Memory B cell (primary cell): ENCODE measurements at regions not wholly inside any gene's neighbourhood (a gene's known extent, or its start where the extent isn't known, plus 50 kb on each side); places are given as distances from the start of the nearest gene placed in this dataset.

ENCODE experiments used
- ATAC-seq: fragments of 150-1000 bp; cut with Tn5 transposase; 2 replicates; pipeline ENCODE4 v1.10.0; 2021; ENCODE audit warnings: low read depth, mild to moderate bottlenecking, moderate library complexity
- DNase-seq, 2 donors: peaks; one replicate each; pipeline ENCODE4 v3.0.0; 2022; ENCODE audit warnings: low spot score in 2 of 2
- H3K27ac Mint-ChIP-seq: one replicate; pipeline ENCODE4 v1.8.0; 2022; ENCODE audit warnings: mild to moderate bottlenecking, moderate library complexity, mixed read lengths
- H3K27me3 Mint-ChIP-seq: one replicate; pipeline ENCODE4 v1.8.0; 2022; ENCODE audit warnings: mixed read lengths
- H3K36me3 Mint-ChIP-seq: one replicate; pipeline ENCODE4 v1.8.0; 2022; ENCODE audit warnings: mild to moderate bottlenecking, mixed read lengths
- H3K4me1 Mint-ChIP-seq: one replicate; pipeline ENCODE4 v1.8.0; 2022; ENCODE audit warnings: mixed read lengths
- H3K4me3 Mint-ChIP-seq: one replicate; pipeline ENCODE4 v1.8.0; 2022; ENCODE audit warnings: mild to moderate bottlenecking, moderate library complexity, mixed read lengths
- H3K9me3 Mint-ChIP-seq: one replicate; pipeline ENCODE4 v1.8.0; 2022; ENCODE audit warnings: mixed read lengths

DNA sequence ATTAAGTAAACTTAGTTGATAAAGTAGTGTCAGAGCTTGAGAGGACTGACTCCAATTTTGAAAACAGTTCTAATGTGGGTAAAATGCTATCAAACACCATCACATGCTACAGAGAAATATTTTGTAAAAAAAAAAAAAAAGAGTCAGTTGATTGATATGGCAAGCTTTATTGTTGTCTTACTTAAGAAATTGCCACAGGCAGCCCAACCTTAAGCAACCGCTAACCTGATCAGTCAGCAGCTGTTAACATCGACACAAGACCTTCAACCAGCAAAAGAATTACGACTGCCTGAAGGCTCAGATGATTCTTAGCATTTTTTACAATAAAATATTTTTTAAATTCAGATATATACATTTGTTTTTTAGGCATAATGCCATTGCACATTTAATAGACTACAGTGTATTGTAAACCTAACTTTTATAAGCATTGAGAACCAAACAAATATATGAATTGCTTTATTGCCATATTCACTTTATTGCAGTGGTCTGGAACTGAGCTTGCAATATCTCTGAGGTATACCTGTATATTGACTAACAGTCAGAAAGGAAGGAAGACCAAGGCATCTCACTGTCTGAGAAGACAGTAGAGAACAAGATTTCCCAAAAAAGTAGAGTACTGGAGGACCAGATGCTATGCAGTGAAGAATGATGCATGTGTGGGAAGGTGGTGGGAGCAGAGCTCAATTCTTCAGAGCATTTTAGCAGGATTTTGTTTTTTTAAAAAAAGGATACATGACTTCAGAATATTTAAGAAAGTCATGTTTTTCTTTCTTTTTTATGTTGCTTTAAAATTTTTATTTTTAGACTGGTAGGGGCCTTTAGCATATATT lies 973.8 kb upstream of the GYPC start:
- no peak overlapping the region for H3K4me3 Mint-ChIP-seq
- H3K27ac Mint-ChIP-seq, result no peak overlapping the region
- no peaks in the 10 kb centered on the region for H3K27me3 Mint-ChIP-seq
- H3K4me1 Mint-ChIP-seq, result no peaks in the 10 kb centered on the region
- ATAC-seq (no peak), DNase-seq (no peak)
- H3K9me3 Mint-ChIP-seq, result peaks cover 1% of the 10 kb centered on the region
- H3K36me3 Mint-ChIP-seq, result no peaks in the 10 kb centered on the region

DNA sequence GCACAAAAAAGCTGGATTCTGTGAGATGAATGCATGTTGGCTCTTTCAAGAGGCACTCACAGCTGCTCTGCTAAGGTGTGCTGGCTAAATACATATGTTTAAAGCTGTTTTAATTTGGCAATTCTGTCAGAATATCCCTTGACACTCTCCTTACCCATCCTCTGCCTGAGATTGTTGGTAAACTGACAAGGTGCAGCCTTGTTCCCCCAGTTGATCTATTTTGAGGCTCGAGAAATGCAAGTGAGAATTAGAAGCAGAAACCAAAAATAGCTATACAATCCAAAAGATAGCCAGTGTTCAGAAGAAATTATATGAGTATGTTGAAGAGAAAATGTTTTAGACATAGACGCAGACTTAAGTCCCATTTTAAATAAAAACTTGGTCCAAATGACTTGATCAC lies 971.7 kb upstream of the GYPC start:
- Mint-ChIP-seq H3K27me3 (no peaks in the 10 kb centered on the region), H3K4me1 (no peaks in the 10 kb centered on the region), H3K4me3 (no peak overlapping the region), H3K36me3 (no peaks in the 10 kb centered on the region), H3K27ac (no peak overlapping the region), H3K9me3 (no peaks in the 10 kb centered on the region)
- ATAC-seq (no peak), DNase-seq (no peak)

DNA sequence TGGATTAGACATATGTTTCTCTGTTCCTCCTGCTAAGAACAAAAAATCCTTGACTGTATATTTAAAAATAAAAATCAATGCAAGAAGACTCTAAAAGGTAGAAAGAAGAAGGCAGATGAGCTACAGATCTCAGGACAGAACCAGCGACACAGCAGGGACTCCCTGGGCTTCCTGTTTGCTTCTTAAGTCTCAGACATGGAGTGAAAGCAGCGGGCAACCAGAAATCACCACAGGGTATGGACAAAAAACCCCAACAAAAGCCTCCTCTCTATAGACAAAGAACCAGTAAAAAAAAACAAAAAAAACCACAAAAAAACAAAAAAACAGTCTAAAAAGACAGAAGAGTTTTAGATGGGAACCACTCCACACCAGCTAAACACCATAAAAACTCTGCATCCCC lies 971.0 kb upstream of the GYPC start:
- Mint-ChIP-seq H3K4me3 (no peak overlapping the region), H3K27me3 (no peaks in the 10 kb centered on the region), H3K36me3 (no peaks in the 10 kb centered on the region), H3K4me1 (no peaks in the 10 kb centered on the region), H3K27ac (no peak overlapping the region), H3K9me3 (no peaks in the 10 kb centered on the region)
- ATAC-seq (no peak), DNase-seq (no peak)

DNA sequence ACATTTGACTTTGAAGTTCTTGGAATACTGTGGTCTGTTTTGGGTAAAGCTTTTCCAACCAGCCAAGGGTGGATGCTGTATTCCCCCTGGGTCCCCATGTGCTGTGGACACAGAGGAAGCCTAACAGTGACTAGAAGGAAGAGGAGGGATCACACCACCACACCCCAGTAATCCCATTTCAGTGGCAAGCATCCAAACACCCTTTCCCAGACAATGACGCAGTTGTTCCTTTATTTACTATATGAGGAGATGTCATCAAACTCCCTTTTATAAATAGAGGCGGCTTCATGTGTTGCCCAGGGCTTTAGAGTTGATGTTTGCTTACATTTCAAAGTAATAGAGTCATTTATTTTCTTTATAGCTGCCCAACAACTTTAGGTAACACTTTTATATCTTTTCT lies 959.4 kb upstream of the GYPC start:
- DNase-seq (no peak), ATAC-seq (no peak)

GRCh38 chr2:125698280-125698679 lies 957.7 kb upstream of the GYPC start:
- Mint-ChIP-seq H3K4me3 (no peak overlapping the region), H3K27me3 (no peaks in the 10 kb centered on the region), H3K4me1 (no peaks in the 10 kb centered on the region), H3K27ac (no peak overlapping the region), H3K9me3 (no peaks in the 10 kb centered on the region), H3K36me3 (no peaks in the 10 kb centered on the region)
- no peak for ATAC-seq
- DNase-seq, result no peak

More for the DNA sequence above, 959.4 kb upstream of the GYPC start:
- Mint-ChIP-seq H3K4me3 (no peak overlapping the region), H3K9me3 (no peaks in the 10 kb centered on the region), H3K27ac (no peak overlapping the region), H3K36me3 (no peaks in the 10 kb centered on the region), H3K27me3 (no peaks in the 10 kb centered on the region), H3K4me1 (no peaks in the 10 kb centered on the region)

- ATAC-seq, result no peak
- H3K27me3 Mint-ChIP-seq, result no peaks in the 10 kb centered on the region
- no peaks in the 10 kb centered on the region for H3K36me3 Mint-ChIP-seq
- no peak overlapping the region for H3K27ac Mint-ChIP-seq
- H3K9me3 Mint-ChIP-seq, result no peaks in the 10 kb centered on the region
- no peak overlapping the region for H3K4me3 Mint-ChIP-seq
- no peaks in the 10 kb centered on the region for H3K4me1 Mint-ChIP-seq
- no peak for DNase-seq
Observed at GRCh38 chr2:125701070-125701469, 954.9 kb upstream of the GYPC start.

DNA sequence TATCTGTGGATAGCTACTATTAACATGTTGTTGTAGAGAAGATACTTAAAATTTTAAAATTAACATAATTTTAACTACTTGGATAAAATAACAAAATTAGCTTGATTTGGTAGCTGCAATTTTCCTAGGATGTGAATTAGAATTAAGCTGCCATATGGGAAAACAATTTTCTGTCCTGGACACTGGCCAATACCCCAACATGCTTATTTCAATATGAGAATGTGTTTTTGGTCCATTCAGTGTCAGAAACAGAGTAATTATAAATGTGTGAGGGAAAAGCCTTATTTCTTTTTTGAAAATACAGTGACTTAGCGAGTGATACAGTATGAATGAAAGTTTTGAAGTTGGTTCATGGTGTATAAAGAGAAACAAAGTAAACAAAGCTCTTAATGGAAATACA lies 948.3 kb upstream of the GYPC start:
- no peak overlapping the region for H3K4me3 Mint-ChIP-seq
- H3K9me3 Mint-ChIP-seq, result peaks cover 4% of the 10 kb centered on the region
- DNase-seq (no peak), ATAC-seq (no peak)
- no peaks in the 10 kb centered on the region for H3K27me3 Mint-ChIP-seq
- H3K36me3 Mint-ChIP-seq, result no peaks in the 10 kb centered on the region
- no peaks in the 10 kb centered on the region for H3K4me1 Mint-ChIP-seq
- H3K27ac Mint-ChIP-seq, result no peak overlapping the region

- Mint-ChIP-seq H3K27ac (no peak overlapping the region), H3K4me1 (no peaks in the 10 kb centered on the region), H3K36me3 (no peaks in the 10 kb centered on the region), H3K4me3 (no peak overlapping the region), H3K9me3 (peaks cover 9% of the 10 kb centered on the region), H3K27me3 (no peaks in the 10 kb centered on the region)
- ATAC-seq (no peak), DNase-seq (no peak)
Observed at GRCh38 chr2:125710561-125710960, 945.4 kb upstream of the GYPC start.

GRCh38 chr2:125711075-125711474 lies 944.9 kb upstream of the GYPC start:
- ATAC-seq (no peak), DNase-seq (no peak)
- peaks cover 9% of the 10 kb centered on the region for H3K9me3 Mint-ChIP-seq
- H3K27me3 Mint-ChIP-seq, result no peaks in the 10 kb centered on the region
- H3K36me3 Mint-ChIP-seq, result no peaks in the 10 kb centered on the region
- H3K27ac Mint-ChIP-seq, result no peak overlapping the region
- no peak overlapping the region for H3K4me3 Mint-ChIP-seq
- H3K4me1 Mint-ChIP-seq, result no peaks in the 10 kb centered on the region

DNA sequence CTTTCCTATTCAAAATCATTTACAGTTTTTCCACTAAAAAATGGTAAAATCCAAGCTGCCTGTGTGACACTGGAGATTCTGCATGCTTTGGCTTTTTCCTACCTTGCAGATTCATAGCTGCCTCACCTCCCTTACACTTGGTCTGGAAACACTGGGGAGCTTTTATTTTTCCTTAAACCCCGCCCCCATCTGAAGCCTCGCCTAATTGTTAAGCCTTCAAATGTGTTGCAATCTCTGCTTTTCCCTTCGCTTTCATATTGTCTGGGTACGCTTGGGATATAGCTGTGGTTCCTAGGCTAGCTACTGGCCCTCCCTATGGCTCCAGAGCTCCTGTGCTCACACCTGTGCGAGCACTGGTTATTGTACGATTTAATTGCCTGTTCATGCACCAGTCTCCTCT lies 942.4 kb upstream of the GYPC start:
- H3K9me3 Mint-ChIP-seq, result peaks cover 7% of the 10 kb centered on the region
- no peaks in the 10 kb centered on the region for H3K27me3 Mint-ChIP-seq
- no peak overlapping the region for H3K4me3 Mint-ChIP-seq
- no peaks in the 10 kb centered on the region for H3K36me3 Mint-ChIP-seq
- ATAC-seq (no peak), DNase-seq (no peak)
- H3K27ac Mint-ChIP-seq, result no peak overlapping the region
- no peaks in the 10 kb centered on the region for H3K4me1 Mint-ChIP-seq

GRCh38 chr2:125721072-125721721 lies 934.8 kb upstream of the GYPC start:
- Mint-ChIP-seq H3K36me3 (no peaks in the 10 kb centered on the region), H3K27ac (no peak overlapping the region), H3K4me3 (no peak overlapping the region), H3K9me3 (peaks cover 1% of the 10 kb centered on the region), H3K27me3 (no peaks in the 10 kb centered on the region), H3K4me1 (no peaks in the 10 kb centered on the region)
- ATAC-seq (no peak), DNase-seq (no peak)

GRCh38 chr2:125730921-125731320 lies 925.0 kb upstream of the GYPC start:
- Mint-ChIP-seq H3K27ac (no peak overlapping the region), H3K27me3 (no peaks in the 10 kb centered on the region), H3K9me3 (peaks cover 1% of the 10 kb centered on the region), H3K4me1 (no peaks in the 10 kb centered on the region), H3K36me3 (no peaks in the 10 kb centered on the region), H3K4me3 (no peak overlapping the region)
- ATAC-seq (no peak), DNase-seq (no peak)

DNA sequence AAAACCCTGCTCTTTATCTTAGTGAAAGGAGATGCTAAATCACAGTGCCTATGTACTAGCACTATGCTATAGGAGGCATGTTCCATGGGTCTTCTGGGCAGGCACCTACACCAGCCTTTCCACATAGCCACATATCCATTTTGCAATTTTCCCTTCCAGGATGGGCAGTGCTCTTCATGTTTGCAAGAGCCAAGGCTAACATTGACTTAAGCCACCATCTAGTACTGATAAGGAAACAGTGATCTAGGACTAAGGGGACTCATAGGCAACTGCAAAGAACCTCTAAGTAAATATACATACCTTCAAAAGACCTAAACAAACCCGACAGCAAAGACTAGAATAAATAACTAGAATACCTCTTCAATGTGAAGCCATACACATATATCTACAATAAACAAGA lies 919.7 kb upstream of the GYPC start:
- Mint-ChIP-seq H3K27me3 (no peaks in the 10 kb centered on the region), H3K4me1 (no peaks in the 10 kb centered on the region), H3K9me3 (peaks cover 11% of the 10 kb centered on the region), H3K27ac (no peak overlapping the region), H3K36me3 (no peaks in the 10 kb centered on the region), H3K4me3 (no peak overlapping the region)
- no peak for DNase-seq
- ATAC-seq, result no peak

DNA sequence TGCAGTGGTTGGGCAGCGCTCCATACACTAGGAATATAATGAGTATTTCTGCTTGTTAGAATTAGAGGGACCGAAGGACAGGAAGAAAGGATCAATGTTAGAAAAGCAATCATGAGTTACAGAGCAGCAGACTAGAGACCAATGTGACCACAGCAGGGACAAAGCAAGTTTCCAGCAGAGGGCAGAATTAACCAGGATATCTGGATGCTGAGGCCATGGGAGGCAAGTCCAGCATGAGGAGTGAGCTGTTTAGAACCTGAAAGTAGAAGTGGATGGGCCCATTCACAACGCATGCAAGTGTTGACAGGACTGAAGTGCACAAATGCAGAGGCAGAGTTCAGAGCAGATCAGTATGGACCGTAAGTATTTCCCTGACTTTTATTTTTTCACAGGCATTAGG lies 910.4 kb upstream of the GYPC start:
- no peaks in the 10 kb centered on the region for H3K27me3 Mint-ChIP-seq
- H3K9me3 Mint-ChIP-seq, result peaks cover 2% of the 10 kb centered on the region
- no peaks in the 10 kb centered on the region for H3K36me3 Mint-ChIP-seq
- no peak overlapping the region for H3K4me3 Mint-ChIP-seq
- DNase-seq, result no peak
- ATAC-seq, result no peak
- H3K27ac Mint-ChIP-seq, result no peak overlapping the region
- no peaks in the 10 kb centered on the region for H3K4me1 Mint-ChIP-seq
